HG02642 (cell line): ENCODE measurements at regions not wholly inside any gene's neighbourhood (a gene's known extent, or its start where the extent isn't known, plus 50 kb on each side); places are given as distances from the start of the nearest gene placed in this dataset.

Experiments used
- ATAC-seq: cut with Tn5 transposase; IDR thresholded peaks from one replicate; pipeline ENCODE4 v1.9.1; 2021; ENCODE audit warnings: mild to moderate bottlenecking; ENCODE audit not compliant: unreplicated experiment, poor library complexity

GRCh38 chr21:31473685-31474345 is 129.8 kb upstream of the TIAM1 start:
- no peak for ATAC-seq

GRCh38 chr21:31471865-31472264 is 127.8 kb upstream of the TIAM1 start:
- ATAC-seq, result no peak

GRCh38 chr21:31470896-31471694 is 127.0 kb upstream of the TIAM1 start:
- ATAC-seq, result no peak

GRCh38 chr21:31460980-31461379 is 116.9 kb upstream of the TIAM1 start:
- no peak for ATAC-seq

GRCh38 chr21:31459457-31459856 is 115.4 kb upstream of the TIAM1 start:
- no peak for ATAC-seq

GRCh38 chr21:31457675-31458074 is 113.6 kb upstream of the TIAM1 start:
- no peak for ATAC-seq

- ATAC-seq, result no peak
These were observed 112.1 kb upstream of the TIAM1 start for GRCh38 chr21:31456201-31456600.

- ATAC-seq, result no peak
These were observed 111.4 kb upstream of the TIAM1 start for GRCh38 chr21:31455506-31455905.

GRCh38 chr21:31450980-31451379 is 106.9 kb upstream of the TIAM1 start:
- no peak for ATAC-seq

GRCh38 chr21:31449921-31450535 is 106.0 kb upstream of the TIAM1 start:
- no peak for ATAC-seq

- no peak for ATAC-seq
These were observed 104.4 kb upstream of the TIAM1 start for GRCh38 chr21:31448496-31448895.

GRCh38 chr21:31447505-31447904 is 103.4 kb upstream of the TIAM1 start:
- ATAC-seq, result no peak

GRCh38 chr21:31446226-31446855 is 102.3 kb upstream of the TIAM1 start:
- no peak for ATAC-seq

GRCh38 chr21:31445137-31445536 is 101.1 kb upstream of the TIAM1 start:
- ATAC-seq, result no peak

- no peak for ATAC-seq
These were observed 99.9 kb upstream of the TIAM1 start for GRCh38 chr21:31443736-31444521.

- no peak for ATAC-seq
These were observed 98.3 kb upstream of the TIAM1 start for GRCh38 chr21:31442339-31442738.

GRCh38 chr21:31429506-31429905 is 85.4 kb upstream of the TIAM1 start:
- ATAC-seq, result no peak

GRCh38 chr21:31426235-31426797 is 82.3 kb upstream of the TIAM1 start:
- ATAC-seq, result no peak

- ATAC-seq, result no peak
These were observed 81.1 kb upstream of the TIAM1 start for GRCh38 chr21:31425138-31425537.

GRCh38 chr21:31424058-31424457 is 80.0 kb upstream of the TIAM1 start:
- ATAC-seq, result no peak
